Non-pigmented ciliary epithelial cell (primary cell): ENCODE measurements at regions not wholly inside any gene's neighbourhood (a gene's known extent, or its start where the extent isn't known, plus 50 kb on each side); places are given as distances from the start of the nearest gene placed in this dataset.
"Not testable (repeated sequence)": the region's sequence is repeated elsewhere in the genome, so short reads cannot be mapped to it uniquely, and the experiment has no call there.

ENCODE experiments used
- DNase-seq: peaks from one replicate; pipeline ENCODE4 v3.0.0-alpha.2; 2010; ENCODE audit warnings: low read depth

DNA sequence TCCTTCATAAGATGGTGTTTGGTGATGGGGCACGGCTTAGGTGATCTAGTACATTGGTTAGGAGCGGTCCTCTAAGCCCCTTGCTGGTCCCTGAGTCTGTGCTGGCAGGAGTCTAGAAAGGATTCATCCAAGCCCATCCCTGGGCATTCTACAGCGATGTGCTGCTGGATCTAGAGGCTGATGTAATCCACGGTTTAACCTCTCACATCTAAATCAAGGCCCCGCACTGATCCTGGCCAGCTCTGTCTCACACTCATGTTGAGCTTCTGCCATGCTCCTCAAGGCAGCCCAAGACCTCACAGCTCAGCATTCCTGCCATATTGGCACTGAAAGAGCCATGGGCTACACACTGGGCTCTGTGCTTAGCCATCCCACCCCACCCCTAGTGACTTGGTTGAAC is 664.8 kb downstream of the STK39 start:
- no peak for DNase-seq

DNA sequence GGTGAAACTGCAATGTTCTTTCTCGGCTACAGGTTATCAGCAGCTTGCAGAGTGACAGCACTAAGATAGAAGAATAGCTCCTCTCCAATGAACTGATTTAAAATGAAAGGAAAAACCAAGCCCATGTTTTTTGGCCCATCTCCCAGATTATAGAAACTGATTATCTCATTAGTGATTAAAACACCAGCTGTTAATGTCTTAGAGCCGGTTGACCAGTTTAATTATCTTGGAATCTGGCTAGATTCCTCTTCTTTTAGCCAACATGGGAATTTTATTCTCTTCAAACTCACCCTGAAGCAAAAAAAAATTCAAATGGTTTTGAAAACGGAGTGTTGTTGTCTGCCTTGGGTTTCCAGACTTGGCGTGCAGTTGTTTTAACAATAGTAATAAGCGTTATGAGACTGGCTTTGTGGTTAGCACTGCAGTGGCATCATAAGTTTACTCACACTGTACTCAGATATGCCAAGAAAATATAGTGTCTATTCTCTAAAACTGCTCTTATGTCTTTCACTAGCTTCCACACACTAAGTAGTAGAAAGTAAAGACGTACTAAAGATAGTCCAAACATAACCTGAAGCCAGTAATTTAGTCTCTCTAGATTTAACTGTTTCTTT is 665.3 kb downstream of the STK39 start:
- no peak for DNase-seq

DNA sequence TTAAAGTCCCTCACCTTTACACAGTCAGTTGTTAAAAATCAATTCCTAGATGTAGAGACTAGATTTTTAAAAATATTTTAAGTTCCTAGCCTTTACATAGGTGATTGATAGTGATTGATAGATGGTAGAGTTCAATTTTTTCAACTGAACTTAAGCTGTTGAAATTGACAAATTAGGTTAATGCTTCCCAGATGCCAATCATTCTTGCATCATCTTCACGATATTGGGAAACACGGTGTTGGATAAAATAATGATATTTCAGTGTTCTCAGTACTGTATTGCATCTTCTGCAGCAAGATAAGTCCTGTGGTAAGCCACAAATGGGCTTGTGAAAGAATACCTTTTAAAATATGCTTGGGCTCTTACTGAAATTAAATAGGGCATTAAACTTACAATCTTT is 667.6 kb downstream of the STK39 start:
- no peak for DNase-seq

DNA sequence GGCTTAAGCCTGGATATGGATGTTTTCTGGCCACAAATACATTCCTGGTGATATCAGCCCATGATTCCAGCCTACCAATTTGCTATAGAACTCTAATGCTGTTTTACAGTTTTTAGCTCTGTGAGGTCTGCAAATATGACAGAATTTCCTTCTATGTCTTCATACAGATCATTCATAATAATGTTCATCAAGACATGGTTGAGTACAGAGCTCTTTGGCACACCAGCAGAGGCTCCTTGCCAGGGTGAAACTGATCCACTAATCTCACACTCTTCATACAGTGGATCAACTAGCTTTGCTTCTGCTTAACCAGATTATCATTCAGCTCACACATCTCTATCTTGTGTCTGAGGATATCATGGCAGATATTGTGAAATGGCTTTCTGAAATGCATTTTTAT is 672.1 kb downstream of the STK39 start:
- DNase-seq = no peak

DNA sequence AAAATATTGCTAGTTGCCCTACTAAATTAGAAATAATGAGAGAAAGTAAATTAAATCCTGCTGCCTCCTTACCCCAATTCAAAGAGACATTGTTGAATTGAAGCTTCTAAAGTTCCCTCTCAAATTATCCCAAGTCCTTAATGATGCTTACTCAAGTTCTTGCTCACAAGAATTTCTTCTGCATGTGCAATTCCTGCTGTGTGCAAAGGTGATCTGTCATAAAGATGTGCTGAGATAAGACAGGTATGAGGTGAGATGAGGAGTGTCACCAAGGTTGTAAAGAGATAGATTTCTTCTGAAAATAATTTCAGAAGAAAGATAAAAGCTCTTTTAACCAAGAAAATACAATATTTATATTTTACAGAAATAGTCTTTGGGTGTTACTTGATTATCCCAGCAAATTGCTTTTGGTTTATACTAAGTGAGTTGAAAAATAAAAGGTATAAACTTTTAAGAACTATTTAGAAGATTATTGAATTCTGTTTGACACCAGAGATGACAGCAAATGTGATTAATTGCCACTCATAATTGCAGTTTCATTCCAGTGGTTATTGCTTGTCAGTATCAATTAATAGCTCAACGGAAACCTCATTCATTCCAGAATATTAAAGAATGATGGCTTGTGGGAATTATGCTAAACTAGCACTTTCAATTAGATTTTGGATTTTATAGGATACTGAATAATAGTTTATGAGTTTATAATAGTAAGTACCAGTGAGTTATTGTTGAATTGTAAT is 674.3 kb downstream of the STK39 start:
- DNase-seq = no peak

DNA sequence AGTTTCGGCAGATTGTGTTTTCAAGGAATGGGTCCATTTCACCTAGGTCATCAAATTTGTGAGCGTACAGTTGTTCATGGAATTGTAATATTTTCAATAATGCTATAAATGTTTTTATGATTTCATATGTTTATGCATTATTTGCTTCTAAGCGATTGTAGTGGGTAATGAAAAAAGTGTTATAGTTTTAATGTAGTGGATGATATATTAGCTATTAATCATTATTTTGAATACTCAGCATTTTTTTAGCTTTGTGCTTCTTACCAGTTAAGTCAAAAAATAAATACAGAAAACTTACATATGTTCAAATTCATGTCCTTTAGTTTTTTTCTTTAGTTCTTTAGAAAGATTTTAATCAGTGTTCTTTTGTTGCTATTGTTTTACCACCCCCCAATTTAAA is 677.0 kb downstream of the STK39 start:
- no peak for DNase-seq

DNA sequence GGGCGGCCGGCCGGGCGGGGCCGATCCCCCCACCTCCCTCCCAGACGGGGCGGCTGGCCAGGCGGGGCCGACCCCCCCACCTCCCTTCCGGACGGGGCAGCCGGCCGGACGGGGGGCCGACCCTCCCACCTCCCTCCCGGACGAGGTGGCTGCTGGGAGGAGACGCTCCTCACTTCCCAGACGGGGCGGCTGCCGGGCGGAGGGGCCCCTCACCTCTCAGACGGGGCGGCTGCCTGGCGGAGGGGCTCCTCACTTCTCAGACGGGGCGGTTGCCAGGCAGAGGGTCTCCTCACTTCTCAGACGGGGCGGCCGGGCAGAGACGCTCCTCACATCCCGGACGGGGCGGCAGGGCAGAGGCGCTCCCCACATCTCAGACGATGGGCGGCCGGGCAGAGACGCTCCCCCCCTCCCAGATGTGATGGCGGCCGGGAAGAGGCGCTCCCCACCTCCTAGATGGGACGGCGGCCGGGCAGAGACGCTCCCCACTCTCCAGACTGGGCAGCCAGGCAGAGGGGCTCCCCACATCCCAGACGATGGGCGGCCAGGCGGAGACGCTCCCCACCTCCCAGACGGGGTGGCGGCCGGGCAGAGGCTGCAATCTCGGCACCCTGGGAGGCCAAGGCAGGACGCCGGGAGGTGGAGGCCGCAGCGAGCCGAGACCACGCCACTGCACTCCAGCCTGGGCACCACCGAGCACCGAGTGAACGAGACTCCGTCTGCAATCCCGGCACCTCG is 675.8 kb downstream of the XIRP2 start:
- DNase-seq = not testable (repeated sequence)

DNA sequence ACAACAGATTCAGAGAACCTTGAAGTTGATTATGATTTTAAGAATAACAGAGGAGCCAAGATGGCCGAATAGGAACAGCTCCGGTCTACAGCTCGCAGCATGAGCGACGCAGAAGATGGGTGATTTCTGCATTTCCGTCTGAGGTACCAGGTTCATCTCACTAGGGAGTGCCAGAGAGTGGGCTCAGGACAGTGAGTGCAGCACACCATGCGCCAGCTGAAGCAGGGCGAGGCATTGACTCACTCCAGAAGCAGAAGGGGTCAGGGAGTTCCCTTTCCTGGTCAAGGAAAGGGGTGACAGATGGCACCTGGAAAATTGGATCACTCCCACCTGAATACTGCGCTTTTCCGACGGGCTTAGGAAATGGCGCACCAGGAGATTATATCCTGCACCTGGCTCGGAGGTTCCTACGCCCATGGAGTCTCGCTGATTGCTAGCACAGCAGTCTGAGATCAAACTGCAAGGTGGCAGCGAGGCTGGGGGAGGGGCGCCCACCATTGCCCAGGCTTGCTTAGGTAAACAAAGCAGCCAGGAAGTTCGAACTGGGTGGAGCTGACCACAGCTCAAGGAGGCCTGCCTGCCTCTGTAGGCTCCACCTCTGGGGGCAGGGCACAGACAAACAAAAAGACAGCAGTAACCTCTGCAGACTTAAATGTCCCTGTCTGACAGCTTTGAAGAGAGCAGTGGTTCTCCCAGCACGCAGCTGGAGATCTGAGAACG is 670.2 kb downstream of the XIRP2 start:
- DNase-seq = not testable (repeated sequence)

DNA sequence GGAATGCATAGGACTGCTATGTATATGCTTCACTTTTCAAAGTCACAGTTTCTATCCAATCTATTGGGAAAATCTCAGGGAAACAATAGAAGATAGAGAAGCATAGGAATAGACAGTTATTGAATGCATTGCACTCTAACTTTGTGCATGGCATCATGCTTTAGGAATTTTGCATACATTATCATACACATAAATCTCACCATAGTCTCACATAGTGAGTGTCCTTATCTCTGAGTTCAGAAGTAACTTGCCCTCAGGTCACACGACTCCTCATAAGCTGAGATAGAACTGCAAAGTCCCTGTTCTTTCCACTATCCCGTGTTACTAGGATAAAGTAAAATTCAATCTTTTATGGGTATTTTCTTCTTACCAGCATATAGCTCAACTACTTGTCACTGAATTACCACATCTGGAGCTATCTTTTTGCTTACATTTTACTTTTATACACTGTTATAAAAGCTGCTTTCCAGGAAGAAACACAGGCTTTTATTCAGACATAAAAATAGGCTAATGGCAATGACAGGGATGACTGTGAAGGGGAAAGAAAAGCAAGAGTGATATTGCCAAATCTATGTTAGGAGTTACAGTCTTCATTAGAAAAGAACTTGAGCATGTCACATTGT is 666.9 kb downstream of the XIRP2 start:
- DNase-seq = no peak

DNA sequence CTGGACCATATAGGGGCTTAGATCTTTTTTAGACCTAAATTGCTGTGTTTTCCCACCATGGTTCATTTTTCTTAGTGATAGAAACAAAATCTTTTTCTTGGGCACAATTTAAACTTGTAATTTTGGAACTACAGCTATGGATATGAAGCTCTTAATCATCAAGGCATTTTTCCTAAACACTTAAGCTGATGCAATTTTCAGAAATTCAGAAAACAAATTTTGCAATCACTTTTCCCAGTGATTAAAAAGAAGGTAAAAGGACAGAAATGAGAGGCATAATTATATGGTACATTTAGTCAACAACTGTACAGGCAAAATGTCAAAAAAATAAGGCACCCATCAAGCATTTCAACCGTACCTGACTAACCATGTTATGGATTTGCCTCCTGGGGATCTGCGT is 665.4 kb downstream of the XIRP2 start:
- DNase-seq = no peak

DNA sequence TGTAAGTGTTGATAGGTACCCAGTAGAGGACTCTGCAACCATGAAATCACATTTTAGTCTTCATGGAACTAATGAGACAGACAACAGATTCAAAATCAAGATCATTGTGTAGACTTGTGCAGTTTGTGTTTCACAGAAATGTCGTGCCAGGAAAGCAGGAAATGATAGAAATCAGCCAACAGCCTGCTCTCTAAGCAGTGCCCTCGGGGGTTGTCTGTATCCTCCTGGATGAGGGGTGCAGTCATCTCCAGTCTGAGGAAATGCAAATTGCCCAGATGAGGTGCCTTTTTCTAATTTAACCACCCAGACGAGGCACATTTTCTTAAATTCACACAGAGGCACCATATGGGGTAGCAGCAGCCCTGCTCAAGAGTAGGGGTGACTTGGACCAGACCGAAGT is 663.1 kb downstream of the XIRP2 start:
- no peak for DNase-seq

DNA sequence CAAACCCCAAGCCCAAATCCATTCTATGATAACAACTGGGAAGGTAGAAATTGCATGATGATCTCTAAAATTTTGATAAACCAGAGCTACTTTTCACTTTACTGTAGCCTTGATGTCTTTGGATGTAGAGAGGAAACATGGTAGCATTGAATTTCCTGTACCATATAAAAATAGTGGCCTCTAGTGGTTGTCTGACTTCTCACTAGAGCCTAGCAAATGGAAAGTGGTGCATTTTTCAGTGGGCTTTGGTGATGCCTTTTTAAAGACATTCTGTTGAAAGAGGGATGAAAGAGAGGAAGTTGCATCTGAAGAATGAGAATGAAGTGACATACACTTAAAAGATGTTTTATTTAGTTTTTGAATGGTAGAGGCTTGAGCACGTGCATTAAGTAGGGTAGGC is 662.2 kb downstream of the XIRP2 start:
- no peak for DNase-seq

DNA sequence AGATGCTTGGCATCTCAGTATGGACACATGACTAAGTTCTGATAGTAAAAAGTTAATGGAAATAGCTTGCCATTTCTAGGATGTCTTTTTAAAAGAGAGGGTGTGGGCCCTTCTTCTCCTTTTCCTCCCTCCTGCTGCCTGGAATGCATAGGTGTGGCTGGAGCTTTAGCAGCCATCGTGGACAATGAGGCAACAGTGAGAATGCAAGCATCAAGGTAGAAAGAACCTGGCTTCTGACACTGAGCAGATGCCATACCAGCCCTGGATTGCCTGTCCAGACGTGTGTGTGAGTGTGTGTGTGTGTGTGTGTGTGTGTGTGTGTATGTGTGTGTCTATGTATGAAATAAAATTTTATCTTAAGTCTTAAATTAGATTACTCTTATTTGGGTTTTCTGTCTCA is 660.1 kb downstream of the XIRP2 start:
- no peak for DNase-seq

DNA sequence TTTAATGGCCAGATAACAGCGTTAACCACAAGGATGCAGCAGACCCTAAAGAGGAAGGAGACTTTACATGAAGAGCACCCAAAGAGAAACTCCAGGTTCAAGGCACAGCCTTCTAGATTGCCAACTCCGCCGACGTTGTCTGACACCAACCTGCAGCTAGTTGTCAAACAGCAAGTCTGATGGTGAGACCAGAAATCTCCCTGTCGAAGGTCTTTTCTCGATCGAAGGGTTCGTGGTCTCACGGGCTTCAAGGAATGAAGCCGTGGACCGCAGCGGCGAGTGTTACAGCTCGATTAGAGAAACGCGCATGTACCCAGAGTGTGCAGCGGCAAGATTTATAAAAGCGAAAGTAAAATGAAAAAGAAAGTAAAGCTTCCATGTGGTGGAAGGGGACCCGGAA is 656.3 kb downstream of the XIRP2 start:
- DNase-seq = no peak

DNA sequence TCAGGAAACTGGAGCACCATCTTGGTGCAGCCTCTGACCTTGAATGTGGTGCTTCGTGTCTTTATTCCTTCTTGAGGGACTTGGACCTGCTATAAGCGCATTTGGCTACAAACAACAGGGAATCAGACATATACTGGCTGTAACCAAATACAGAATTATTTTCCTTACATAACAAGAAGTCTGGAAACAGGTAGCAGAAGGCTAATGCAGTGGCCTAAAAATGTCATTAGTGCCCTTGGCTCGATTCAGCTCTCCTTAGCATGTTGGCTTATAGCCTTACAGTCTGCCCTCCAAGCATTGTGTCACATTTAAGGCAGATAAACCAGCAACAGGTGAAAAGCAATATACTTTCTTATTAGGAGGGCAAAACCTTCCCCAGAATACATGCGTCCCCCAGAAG is 655.4 kb downstream of the XIRP2 start:
- no peak for DNase-seq

DNA sequence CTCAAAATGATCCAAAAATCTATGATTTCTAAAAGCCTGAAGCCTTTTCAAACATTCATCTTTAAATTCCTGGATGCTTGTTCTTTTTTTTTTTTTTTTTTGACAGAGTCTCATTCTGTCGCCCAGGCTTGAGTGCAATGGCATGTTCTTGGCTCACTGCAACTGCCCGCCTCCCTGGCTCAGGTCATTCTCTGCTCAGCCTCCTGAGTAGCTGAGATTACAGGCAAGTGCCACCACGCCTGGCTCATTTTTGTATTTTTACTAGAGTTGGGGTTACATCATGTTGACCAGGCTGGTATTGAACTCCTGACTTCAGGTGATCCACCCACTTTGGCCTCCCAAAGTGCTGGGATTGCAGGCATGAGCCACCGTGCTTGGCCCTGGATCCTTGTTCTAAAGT is 649.5 kb downstream of the XIRP2 start:
- DNase-seq = no peak

DNA sequence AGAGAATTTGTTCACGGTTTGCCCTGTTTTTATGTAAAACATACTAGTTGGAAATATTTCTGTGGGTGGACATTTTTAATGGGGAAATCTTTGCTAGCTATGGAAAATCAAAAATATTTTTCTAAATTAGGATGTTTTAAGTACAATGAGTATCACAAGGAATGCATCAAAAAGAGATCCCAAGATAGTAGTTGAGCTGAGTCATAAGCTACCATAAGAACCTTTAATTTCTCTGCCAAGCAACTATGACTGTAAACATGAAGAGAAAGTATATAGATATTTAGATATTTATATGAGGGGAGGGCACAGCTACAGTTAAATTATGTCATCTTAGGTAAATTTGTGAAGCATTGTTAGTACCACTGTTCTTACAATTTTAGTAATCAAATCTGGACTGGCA is 646.2 kb downstream of the XIRP2 start:
- DNase-seq = no peak

DNA sequence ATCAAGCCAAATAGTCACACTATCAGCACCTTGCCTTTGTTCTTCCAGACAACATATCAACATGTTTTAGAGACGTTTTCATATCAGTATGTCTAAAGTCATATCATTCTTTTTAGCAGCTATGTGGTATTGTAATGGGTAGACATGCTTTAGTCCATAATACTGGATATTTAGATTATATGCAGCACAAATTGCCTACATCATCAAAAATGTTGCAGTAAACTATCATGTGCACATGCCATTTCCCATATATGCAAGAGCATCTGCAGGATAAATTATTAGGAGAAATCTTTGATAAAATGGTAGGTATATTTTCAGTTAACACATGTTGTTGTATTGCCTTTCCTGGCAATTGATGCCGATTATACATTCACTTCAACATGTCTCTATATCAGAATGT is 636.5 kb downstream of the XIRP2 start:
- no peak for DNase-seq

DNA sequence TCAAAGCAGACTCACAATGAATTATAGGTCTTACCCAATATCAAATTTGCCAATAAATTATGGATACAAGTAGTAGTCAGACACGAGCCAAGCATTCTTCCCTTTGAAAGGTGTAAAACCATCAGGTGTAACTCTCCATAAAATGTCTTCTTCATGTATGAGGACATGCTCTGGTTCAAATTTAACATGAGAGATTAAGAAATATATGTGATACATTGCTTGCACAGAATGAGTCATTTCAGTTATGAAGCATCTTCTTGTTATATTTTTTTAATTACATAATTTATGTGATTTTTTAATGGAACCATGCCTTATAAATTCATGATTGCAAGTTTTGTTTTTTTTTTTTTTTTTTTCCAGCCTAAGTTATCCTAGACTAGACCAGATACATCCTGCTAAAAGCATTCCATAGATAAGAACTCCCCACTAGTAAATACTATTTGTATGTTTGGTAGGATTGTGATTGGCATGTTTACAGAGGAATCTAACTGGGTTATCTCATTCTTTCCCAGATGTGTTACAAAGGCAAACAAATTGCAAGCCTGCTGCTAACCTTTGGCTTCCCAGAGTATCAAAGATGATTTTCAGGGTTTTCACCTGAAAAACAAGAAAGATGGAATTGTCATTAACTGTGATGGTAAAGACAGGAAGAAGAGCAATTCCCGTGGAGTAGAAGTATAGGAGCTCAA is 621.9 kb downstream of the XIRP2 start:
- DNase-seq = no peak

DNA sequence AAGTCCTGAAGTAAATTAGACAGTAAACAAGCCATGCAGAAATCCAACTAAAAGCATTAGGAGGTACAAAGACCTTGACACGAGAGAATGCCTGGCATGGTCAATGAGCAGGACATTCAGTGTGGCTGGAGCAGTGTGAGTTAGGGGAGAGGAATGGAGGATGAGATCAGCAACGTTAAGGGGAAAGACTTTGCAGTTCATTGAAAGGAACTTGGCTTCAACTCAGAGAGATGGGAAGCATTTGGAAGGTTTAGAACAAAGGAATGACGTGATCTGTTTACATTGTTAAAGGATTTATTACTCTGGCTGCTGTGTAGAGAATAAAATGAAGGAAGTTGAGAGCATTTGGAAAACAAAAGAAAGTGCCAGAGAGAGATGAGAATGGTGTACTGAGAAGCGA is 621.3 kb downstream of the XIRP2 start:
- DNase-seq = peak; percentile 86

DNA sequence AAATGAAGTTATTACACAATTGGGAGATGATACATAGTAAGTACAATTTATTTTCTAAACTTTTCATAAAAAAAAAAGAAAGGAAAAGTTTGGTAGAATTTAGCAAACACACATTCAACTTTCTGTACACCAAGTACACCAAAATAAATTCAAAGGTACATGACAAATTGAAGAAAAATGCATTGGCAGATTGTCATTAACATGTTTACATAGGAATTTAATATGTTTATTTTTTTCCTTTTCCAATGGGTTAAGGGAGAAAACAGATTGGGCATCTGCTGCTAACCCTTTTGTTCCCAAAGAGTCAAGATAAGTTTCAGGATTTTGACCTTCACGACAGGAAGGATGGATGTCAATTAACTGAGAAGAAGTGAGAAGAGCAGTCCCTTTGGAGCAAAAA is 620.4 kb downstream of the XIRP2 start:
- no peak for DNase-seq

DNA sequence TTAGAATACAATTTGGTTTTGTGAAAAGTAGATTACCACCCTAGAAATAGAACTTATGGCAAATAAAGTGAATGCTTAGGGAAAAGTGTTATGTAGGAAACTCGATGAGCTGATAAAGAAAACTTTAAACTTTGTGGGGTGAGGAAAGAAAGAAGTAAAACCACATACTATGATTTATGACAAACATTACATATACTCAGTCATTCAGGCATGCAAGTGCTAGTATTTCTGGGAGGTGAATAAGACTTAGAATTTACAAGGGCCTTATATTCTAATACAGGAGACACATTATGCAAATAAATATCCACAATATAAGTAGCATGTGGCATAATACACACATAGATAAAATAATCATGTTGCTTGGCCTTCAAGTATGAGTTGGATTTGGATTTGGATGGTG is 618.1 kb downstream of the XIRP2 start:
- DNase-seq = no peak
